ENCODE measurements at regions not wholly inside any gene's neighbourhood (a gene's known extent, or its start where the extent isn't known, plus 50 kb on each side); places are given as distances from the start of the nearest gene placed in this dataset.

- Histone ChIP-seq H3K9me2 (replicated peaks; ENCODE audit: control insufficient read depth, low read length) (no peaks in the 10 kb centered on the region), H3K4me3 (ENCODE audit: low read length) (no peak overlapping the region), H3K27me3 (ENCODE audit: control insufficient read depth, low read length) (peaks cover 2% of the 10 kb centered on the region; the same call in 1 of the 2 replicates), H3K9me3 (ENCODE audit: control insufficient read depth, insufficient read depth, low read length) (no peaks in the 10 kb centered on the region), H3K4me2 (ENCODE audit: low read length) (no peak overlapping the region), H3K27ac (ENCODE audit: low read depth, low read length) (no peak overlapping the region), H4K20me1 (ENCODE audit: control insufficient read depth, insufficient read depth, low read depth, low read length) (no peaks in the 10 kb centered on the region), H3K36me3 (ENCODE audit: control insufficient read depth, low read length) (no peaks in the 10 kb centered on the region), H3K4me1 (ENCODE audit: control insufficient read depth, low read length) (no peaks in the 10 kb centered on the region), H3K79me2 (ENCODE audit: control insufficient read depth, low read length) (no peaks in the 10 kb centered on the region), H3F3A (ENCODE audit: control insufficient read depth, insufficient read depth) (no peaks in the 10 kb centered on the region)
- TF ChIP-seq EZH2phosphoT487 (IDR thresholded peaks at IDR 0.05; ENCODE audit: borderline replicate concordance, low read length) (no peak), CTCF (IDR thresholded peaks at IDR 0.05; ENCODE audit: low read depth, low read length, poor library complexity, severe bottlenecking) (no peak)
These were observed 920.1 kb downstream of the BRD1 start for GRCh38 chr22:48907591-48907990.

- H3K27me3 ChIP-seq (ENCODE audit: control insufficient read depth, low read length): peaks cover 2% of the 10 kb centered on the region; the same call in 1 of the 2 replicates
- no peaks in the 10 kb centered on the region for H3K9me2 ChIP-seq (replicated peaks; ENCODE audit: control insufficient read depth, low read length)
- no peaks in the 10 kb centered on the region for H3K9me3 ChIP-seq (ENCODE audit: control insufficient read depth, insufficient read depth, low read length)
- no peak overlapping the region for H3K27ac ChIP-seq (ENCODE audit: low read depth, low read length)
- H3F3A ChIP-seq (ENCODE audit: control insufficient read depth, insufficient read depth): no peaks in the 10 kb centered on the region
- no peaks in the 10 kb centered on the region for H4K20me1 ChIP-seq (ENCODE audit: control insufficient read depth, insufficient read depth, low read depth, low read length)
- H3K4me1 ChIP-seq (ENCODE audit: control insufficient read depth, low read length): no peaks in the 10 kb centered on the region
- H3K36me3 ChIP-seq (ENCODE audit: control insufficient read depth, low read length): no peaks in the 10 kb centered on the region
- no peaks in the 10 kb centered on the region for H3K79me2 ChIP-seq (ENCODE audit: control insufficient read depth, low read length)
- H3K4me3 ChIP-seq (ENCODE audit: low read length): no peak overlapping the region
- TF ChIP-seq EZH2phosphoT487 (IDR thresholded peaks at IDR 0.05; ENCODE audit: borderline replicate concordance, low read length) (no peak), CTCF (IDR thresholded peaks at IDR 0.05; ENCODE audit: low read depth, low read length, poor library complexity, severe bottlenecking) (no peak)
- H3K4me2 ChIP-seq (ENCODE audit: low read length): no peak overlapping the region
These were observed 921.3 kb downstream of the BRD1 start for GRCh38 chr22:48906216-48906835.

- H3K4me1 ChIP-seq (ENCODE audit: control insufficient read depth, low read length): no peaks in the 10 kb centered on the region
- no peak overlapping the region for H3K4me2 ChIP-seq (ENCODE audit: low read length)
- TF ChIP-seq EZH2phosphoT487 (IDR thresholded peaks at IDR 0.05; ENCODE audit: borderline replicate concordance, low read length): no peak
- no peak for TF ChIP-seq CTCF (IDR thresholded peaks at IDR 0.05; ENCODE audit: low read depth, low read length, poor library complexity, severe bottlenecking)
- H4K20me1 ChIP-seq (ENCODE audit: control insufficient read depth, insufficient read depth, low read depth, low read length): no peaks in the 10 kb centered on the region
- no peaks in the 10 kb centered on the region for H3K79me2 ChIP-seq (ENCODE audit: control insufficient read depth, low read length)
- H3K27ac ChIP-seq (ENCODE audit: low read depth, low read length): no peak overlapping the region
- H3F3A ChIP-seq (ENCODE audit: control insufficient read depth, insufficient read depth): no peaks in the 10 kb centered on the region
- no peaks in the 10 kb centered on the region for H3K36me3 ChIP-seq (ENCODE audit: control insufficient read depth, low read length)
- no peaks in the 10 kb centered on the region for H3K9me3 ChIP-seq (ENCODE audit: control insufficient read depth, insufficient read depth, low read length)
- H3K27me3 ChIP-seq (ENCODE audit: control insufficient read depth, low read length): peaks cover under 1% of the 10 kb centered on the region; the same call in 1 of the 2 replicates
- no peaks in the 10 kb centered on the region for H3K9me2 ChIP-seq (replicated peaks; ENCODE audit: control insufficient read depth, low read length)
- no peak overlapping the region for H3K4me3 ChIP-seq (ENCODE audit: low read length)
These were observed 922.3 kb downstream of the BRD1 start for GRCh38 chr22:48905206-48905975.
